Neural cell (in vitro differentiated cells): ENCODE measurements at regions not wholly inside any gene's neighbourhood (a gene's known extent, or its start where the extent isn't known, plus 50 kb on each side); places are given as distances from the start of the nearest gene placed in this dataset.

Experiments used
- TAF1 ChIP-seq: IDR thresholded peaks from 2 replicates; pipeline ENCODE4 v1.6.1; 2012; ENCODE audit warnings: low read depth
- TF ChIP-seq, protein P1 (sequence below): fragments of 450-650 bp; IDR thresholded peaks from 2 replicates; pipeline ENCODE4 v1.5.1; 2014; ENCODE audit warnings: antibody characterized with exemption, mild to moderate bottlenecking, moderate library complexity; ENCODE audit not compliant: poor library complexity, severe bottlenecking

DNA sequence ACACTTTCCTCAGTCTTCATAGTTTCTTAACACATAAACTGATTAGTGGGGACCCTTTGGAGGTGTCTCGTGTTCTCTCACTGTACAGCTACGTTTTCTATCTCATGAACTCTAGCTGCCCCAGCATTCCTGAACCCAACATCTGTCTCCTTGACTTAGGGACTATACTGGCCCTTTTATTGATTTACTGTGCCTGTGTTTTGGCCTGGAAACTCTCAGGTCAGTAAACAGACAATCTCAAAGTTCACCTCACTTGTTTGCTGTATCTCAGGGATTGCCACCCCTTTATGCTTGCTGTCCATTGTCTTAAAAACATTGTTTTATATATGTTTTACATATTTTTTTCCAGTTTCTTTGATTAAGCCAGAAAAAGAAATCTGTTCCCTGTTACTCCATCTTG is 222.8 kb downstream of the FAM170A start:
- no peak for TF ChIP-seq TAF1
- TF ChIP-seq, protein P1, sequence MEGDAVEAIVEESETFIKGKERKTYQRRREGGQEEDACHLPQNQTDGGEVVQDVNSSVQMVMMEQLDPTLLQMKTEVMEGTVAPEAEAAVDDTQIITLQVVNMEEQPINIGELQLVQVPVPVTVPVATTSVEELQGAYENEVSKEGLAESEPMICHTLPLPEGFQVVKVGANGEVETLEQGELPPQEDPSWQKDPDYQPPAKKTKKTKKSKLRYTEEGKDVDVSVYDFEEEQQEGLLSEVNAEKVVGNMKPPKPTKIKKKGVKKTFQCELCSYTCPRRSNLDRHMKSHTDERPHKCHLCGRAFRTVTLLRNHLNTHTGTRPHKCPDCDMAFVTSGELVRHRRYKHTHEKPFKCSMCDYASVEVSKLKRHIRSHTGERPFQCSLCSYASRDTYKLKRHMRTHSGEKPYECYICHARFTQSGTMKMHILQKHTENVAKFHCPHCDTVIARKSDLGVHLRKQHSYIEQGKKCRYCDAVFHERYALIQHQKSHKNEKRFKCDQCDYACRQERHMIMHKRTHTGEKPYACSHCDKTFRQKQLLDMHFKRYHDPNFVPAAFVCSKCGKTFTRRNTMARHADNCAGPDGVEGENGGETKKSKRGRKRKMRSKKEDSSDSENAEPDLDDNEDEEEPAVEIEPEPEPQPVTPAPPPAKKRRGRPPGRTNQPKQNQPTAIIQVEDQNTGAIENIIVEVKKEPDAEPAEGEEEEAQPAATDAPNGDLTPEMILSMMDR, result no peak
